ENCODE measurements at regions not wholly inside any gene's neighbourhood (a gene's known extent, or its start where the extent isn't known, plus 50 kb on each side); places are given as distances from the start of the nearest gene placed in this dataset.

- DNase-seq (ENCODE audit: low spot score) (no peak), FAIRE-seq (no peak)
These were observed 199.8 kb downstream of the RBM19 start for GRCh38 chr12:113766131-113766878.

- DNase-seq (ENCODE audit: low spot score) (no peak), FAIRE-seq (no peak)
These were observed 201.5 kb downstream of the RBM19 start for GRCh38 chr12:113764661-113765060.

GRCh38 chr12:113762882-113763816, 203.0 kb downstream of the RBM19 start:
- FAIRE-seq (no peak), DNase-seq (ENCODE audit: low spot score) (no peak)

GRCh38 chr12:113762155-113762881, 203.8 kb downstream of the RBM19 start:
- FAIRE-seq, result no peak
- DNase-seq (ENCODE audit: low spot score), result no peak

- no peak for DNase-seq (ENCODE audit: low spot score)
- no peak for FAIRE-seq
These were observed 207.0 kb downstream of the RBM19 start for GRCh38 chr12:113759135-113759534.

- DNase-seq (ENCODE audit: low spot score) (no peak), FAIRE-seq (no peak)
These were observed 207.8 kb downstream of the RBM19 start for GRCh38 chr12:113758165-113758924.

- FAIRE-seq (no peak), DNase-seq (ENCODE audit: low spot score) (no peak)
These were observed 208.7 kb downstream of the RBM19 start for GRCh38 chr12:113757221-113758002.

- no peak for DNase-seq (ENCODE audit: low spot score)
- FAIRE-seq, result no peak
These were observed 209.5 kb downstream of the RBM19 start for GRCh38 chr12:113756609-113757008.

GRCh38 chr12:113755098-113755497, 211.0 kb downstream of the RBM19 start:
- no peak for DNase-seq (ENCODE audit: low spot score)
- FAIRE-seq, result no peak

GRCh38 chr12:113751513-113751912, 214.6 kb downstream of the RBM19 start:
- FAIRE-seq (no peak), DNase-seq (ENCODE audit: low spot score) (no peak)

GRCh38 chr12:113749433-113749815, 216.7 kb downstream of the RBM19 start:
- no peak for FAIRE-seq
- no peak for DNase-seq (ENCODE audit: low spot score)

- no peak for DNase-seq (ENCODE audit: low spot score)
- FAIRE-seq, result no peak
These were observed 217.3 kb downstream of the RBM19 start for GRCh38 chr12:113748707-113749432.

GRCh38 chr12:113747017-113747416, 219.1 kb downstream of the RBM19 start:
- DNase-seq (ENCODE audit: low spot score) (no peak), FAIRE-seq (no peak)

GRCh38 chr12:113744802-113745395, 221.2 kb downstream of the RBM19 start:
- FAIRE-seq, result no peak
- DNase-seq (ENCODE audit: low spot score), result no peak

- FAIRE-seq (no peak), DNase-seq (ENCODE audit: low spot score) (no peak)
These were observed 223.3 kb downstream of the RBM19 start for GRCh38 chr12:113742801-113743200.

GRCh38 chr12:113740699-113741098, 225.4 kb downstream of the RBM19 start:
- no peak for FAIRE-seq
- no peak for DNase-seq (ENCODE audit: low spot score)

- no peak for DNase-seq (ENCODE audit: low spot score)
- FAIRE-seq, result no peak
These were observed 231.0 kb downstream of the RBM19 start for GRCh38 chr12:113735131-113735530.

GRCh38 chr12:113734503-113734902, 231.6 kb downstream of the RBM19 start:
- FAIRE-seq, result no peak
- DNase-seq (ENCODE audit: low spot score), result no peak

GRCh38 chr12:113732916-113733315, 233.2 kb downstream of the RBM19 start:
- DNase-seq (ENCODE audit: low spot score), result no peak
- no peak for FAIRE-seq

All from RCC 7860 (cell line).